ENCODE measurements at regions not wholly inside any gene's neighbourhood (a gene's known extent, or its start where the extent isn't known, plus 50 kb on each side); places are given as distances from the start of the nearest gene placed in this dataset.

DNA sequence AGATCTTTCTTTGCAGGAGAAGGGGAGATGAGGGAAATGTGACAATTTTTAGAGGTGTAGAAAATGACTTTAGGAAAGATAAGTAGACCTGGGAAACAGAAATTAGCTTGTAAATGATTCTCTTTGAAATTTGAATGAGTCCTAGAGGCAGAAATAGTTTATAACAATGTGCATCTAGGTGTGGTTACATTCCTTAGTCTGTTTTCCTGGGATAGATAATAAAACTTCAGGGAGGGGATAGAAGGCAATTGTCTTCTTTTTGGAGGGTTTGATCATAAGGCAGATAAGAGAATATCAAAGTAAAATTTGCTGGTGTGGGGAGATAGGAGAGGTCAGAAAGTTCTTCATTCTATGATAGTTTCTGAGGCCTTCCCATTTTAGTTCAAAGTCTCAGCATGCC, 1344.3 kb upstream of the LRRTM1 start:
- no peaks in the 10 kb centered on the region for H3K4me1 Mint-ChIP-seq
- POLR2A ChIA-PET: no interaction called here
- H3K36me3 Mint-ChIP-seq: no peaks in the 10 kb centered on the region
- no peak overlapping the region for H3K27ac Mint-ChIP-seq
- DNase-seq: no peak
- H3K27me3 Mint-ChIP-seq: no peaks in the 10 kb centered on the region
- no peak for ATAC-seq (ENCODE audit: low read depth)
- no peak overlapping the region for H3K4me3 Mint-ChIP-seq
- H3K9me3 Mint-ChIP-seq: no peaks in the 10 kb centered on the region

DNA sequence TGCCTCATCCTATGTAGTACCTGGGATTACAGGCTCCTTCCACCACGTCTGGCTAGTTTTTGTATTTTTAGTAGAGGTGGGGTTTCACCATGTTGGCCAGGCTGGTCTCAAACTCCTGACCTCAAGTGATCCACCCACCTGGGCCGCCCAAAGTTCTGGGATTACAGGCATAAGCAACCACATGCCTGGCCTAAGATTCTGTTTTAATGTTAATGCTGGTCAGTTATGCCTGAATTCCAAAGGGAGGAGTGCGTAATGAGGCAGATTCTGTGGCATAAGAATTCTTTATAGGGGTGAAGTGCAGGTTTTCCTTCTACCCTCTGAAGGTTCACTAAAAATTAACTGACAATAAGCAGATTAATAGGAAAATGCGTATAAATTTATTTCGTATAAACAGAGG, 1343.8 kb upstream of the LRRTM1 start:
- no peaks in the 10 kb centered on the region for H3K27me3 Mint-ChIP-seq
- no peak for ATAC-seq (ENCODE audit: low read depth)
- no peak overlapping the region for H3K27ac Mint-ChIP-seq
- DNase-seq: no peak
- no peaks in the 10 kb centered on the region for H3K36me3 Mint-ChIP-seq
- no peak overlapping the region for H3K4me3 Mint-ChIP-seq
- H3K9me3 Mint-ChIP-seq: no peaks in the 10 kb centered on the region
- H3K4me1 Mint-ChIP-seq: no peaks in the 10 kb centered on the region
- POLR2A ChIA-PET: no interaction called here

DNA sequence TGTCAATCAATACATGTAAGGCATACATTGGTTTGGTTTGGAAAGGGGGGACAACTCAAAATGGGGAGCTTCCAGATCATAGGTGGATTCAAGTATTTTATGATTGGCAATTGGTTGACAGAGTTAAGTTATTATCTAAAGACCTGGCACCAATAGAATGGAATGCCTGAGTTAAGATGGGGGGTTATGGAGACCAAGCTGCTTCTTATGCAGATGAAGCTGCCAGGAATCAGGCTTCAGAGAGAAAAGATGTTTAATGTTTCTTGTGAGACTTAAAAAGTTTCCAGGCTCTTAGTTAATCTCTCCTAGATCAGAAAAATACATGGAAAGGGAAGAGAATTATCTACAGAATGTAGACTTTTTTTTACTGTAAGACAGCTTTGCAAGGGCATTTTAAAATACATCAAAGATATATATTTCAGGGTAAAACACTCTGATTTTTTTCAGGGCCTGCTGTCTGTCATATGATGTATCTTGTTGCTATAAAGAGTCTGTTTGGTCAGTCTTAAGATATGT, 1343.2 kb upstream of the LRRTM1 start:
- DNase-seq: no peak
- H3K4me1 Mint-ChIP-seq: no peaks in the 10 kb centered on the region
- no peak overlapping the region for H3K4me3 Mint-ChIP-seq
- no peaks in the 10 kb centered on the region for H3K9me3 Mint-ChIP-seq
- H3K36me3 Mint-ChIP-seq: no peaks in the 10 kb centered on the region
- no peak for ATAC-seq (ENCODE audit: low read depth)
- H3K27ac Mint-ChIP-seq: no peak overlapping the region
- no peaks in the 10 kb centered on the region for H3K27me3 Mint-ChIP-seq
- POLR2A ChIA-PET: no interaction called here

DNA sequence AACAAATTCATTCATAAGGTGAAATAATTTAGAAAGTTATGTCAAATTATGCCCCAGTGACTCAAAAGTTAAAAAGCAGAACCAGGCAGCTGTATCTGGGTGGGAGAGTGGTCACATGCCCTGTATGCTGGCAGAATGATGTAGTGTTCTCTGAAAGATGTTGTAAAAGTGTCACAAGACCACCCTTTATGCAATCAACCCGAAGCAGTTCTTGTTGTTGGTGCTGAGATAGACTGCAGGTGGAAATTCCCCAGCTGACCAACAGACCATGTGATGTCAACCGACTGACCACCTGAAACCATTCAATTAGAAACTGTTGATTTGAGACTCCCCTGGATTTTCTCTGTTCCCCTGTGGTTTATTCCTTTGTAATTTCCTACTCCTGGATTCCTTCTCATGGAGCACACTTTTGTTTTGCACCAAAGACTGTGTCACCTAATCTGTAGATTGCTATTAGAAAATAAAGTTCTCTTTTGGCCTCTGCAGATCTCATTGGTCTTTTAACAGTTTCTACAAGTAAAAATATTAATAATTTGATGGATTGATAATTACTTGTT, 1341.3 kb upstream of the LRRTM1 start:
- Mint-ChIP-seq H3K27me3 (no peaks in the 10 kb centered on the region), H3K4me3 (no peak overlapping the region), H3K9me3 (peaks cover 2% of the 10 kb centered on the region), H3K27ac (no peak overlapping the region), H3K36me3 (no peaks in the 10 kb centered on the region), H3K4me1 (no peaks in the 10 kb centered on the region)
- POLR2A ChIA-PET: no interaction called here
- ATAC-seq (ENCODE audit: low read depth): no peak
- no peak for DNase-seq

DNA sequence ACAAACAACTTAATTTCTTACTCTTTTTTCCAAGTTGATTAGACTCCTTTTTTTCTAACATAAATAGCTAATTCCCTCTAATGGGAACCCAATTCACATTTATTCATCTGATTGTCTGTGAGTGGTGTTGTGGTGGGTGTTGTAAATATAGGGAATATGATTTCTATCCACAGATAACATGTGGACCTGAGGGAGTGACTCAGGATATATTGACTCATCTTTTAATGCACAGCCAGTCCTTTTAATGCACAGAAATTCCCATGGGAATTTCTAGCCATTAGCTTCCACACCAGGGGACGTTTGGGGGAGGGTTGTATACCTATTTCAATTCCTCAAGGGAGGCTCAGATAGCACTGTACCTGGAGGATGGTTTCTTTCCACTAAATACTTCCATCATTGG, 1339.6 kb upstream of the LRRTM1 start:
- H3K4me3 Mint-ChIP-seq: no peak overlapping the region
- H3K4me1 Mint-ChIP-seq: no peaks in the 10 kb centered on the region
- H3K36me3 Mint-ChIP-seq: no peaks in the 10 kb centered on the region
- POLR2A ChIA-PET: no interaction called here
- H3K27ac Mint-ChIP-seq: no peak overlapping the region
- DNase-seq (no peak), ATAC-seq (ENCODE audit: low read depth) (no peak)
- peaks cover 2% of the 10 kb centered on the region for H3K9me3 Mint-ChIP-seq
- peaks cover 1% of the 10 kb centered on the region for H3K27me3 Mint-ChIP-seq

DNA sequence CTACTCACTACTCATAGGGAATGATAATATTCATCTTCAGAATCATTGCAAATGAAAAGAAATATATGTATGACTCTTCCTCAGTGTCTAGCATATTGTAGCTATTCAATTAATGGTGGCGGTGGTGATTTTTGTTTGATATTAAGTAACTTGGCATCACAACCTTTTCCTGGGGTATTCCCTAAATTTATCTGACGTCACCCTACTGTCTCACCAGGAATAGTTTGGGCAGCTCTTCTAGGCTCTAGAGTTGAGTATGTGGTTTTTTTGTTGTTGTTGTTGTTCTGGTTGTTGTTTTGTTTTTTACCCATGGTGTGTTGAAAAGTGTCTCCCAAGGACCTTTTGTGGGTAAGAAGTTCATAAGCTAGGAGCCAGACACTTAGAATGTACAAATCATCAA, 1320.3 kb upstream of the LRRTM1 start:
- Mint-ChIP-seq H3K27me3 (no peaks in the 10 kb centered on the region), H3K4me3 (no peak overlapping the region), H3K36me3 (no peaks in the 10 kb centered on the region), H3K9me3 (peaks cover 12% of the 10 kb centered on the region), H3K27ac (no peak overlapping the region), H3K4me1 (no peaks in the 10 kb centered on the region)
- ATAC-seq (ENCODE audit: low read depth) (no peak), DNase-seq (no peak)
- POLR2A ChIA-PET: no interaction called here

DNA sequence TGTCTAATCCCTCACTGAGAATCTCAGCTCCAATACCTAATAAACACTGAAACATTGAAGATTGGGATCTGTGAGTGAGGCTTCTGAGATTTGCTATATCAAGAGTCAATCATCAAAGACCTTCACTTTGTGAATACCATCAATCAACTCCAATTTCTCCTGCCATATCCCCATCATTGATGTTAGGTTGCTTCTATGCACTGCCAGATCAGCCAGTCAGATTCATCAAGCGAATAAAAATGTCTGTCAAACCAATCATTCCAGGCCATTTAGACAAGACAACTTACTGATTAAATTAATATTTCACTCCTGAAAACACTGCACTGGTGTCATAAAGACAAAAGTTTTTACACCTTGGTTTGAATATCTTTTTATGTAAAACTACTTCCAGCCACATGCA, 1295.5 kb upstream of the LRRTM1 start:
- H3K9me3 Mint-ChIP-seq: peaks cover 6% of the 10 kb centered on the region
- POLR2A ChIA-PET: no interaction called here
- H3K27ac Mint-ChIP-seq: no peak overlapping the region
- DNase-seq (no peak), ATAC-seq (ENCODE audit: low read depth) (no peak)
- no peaks in the 10 kb centered on the region for H3K4me1 Mint-ChIP-seq
- H3K36me3 Mint-ChIP-seq: no peaks in the 10 kb centered on the region
- H3K27me3 Mint-ChIP-seq: no peaks in the 10 kb centered on the region
- no peak overlapping the region for H3K4me3 Mint-ChIP-seq

DNA sequence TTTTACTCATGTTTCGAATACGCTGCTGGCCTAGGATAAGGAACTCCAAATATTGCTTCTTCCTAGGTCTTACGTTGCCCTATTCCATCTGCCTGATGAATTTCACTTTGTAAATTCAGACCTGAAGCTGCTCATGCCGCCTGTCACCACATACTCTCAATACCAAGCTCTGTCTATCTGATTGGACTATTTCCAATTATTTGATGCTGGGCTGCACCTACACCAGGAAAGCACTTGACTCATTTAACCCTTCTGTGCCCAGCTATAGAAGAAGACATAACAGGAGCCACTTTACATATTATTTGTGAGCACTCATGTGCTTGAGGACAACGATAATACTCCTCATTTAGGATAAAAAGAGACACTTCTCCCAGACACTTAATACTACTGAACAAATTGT, 1293.9 kb upstream of the LRRTM1 start:
- Mint-ChIP-seq H3K27ac (no peak overlapping the region), H3K4me1 (no peaks in the 10 kb centered on the region), H3K27me3 (no peaks in the 10 kb centered on the region), H3K36me3 (no peaks in the 10 kb centered on the region), H3K4me3 (no peak overlapping the region), H3K9me3 (peaks cover 3% of the 10 kb centered on the region)
- POLR2A ChIA-PET: no interaction called here
- DNase-seq (no peak), ATAC-seq (ENCODE audit: low read depth) (no peak)

DNA sequence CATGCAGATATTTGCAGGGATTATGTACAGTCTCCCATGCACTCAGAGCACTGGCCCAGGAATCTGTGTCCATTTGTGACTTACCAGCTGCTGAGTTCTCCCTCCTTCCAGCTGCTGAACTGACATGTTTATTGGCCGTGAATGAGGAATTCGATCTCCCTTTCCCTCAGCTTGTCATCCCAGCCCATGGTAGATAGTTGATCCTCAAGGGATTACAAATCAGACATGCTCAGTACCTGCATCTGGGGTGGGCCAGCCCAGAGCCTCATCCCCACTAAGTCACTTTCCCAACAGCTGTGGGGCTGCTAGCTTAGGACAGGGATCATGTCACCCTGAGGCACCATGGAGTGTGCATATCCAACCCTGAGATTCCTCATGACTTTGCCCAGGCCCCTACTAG, 1284.9 kb upstream of the LRRTM1 start:
- Mint-ChIP-seq H3K36me3 (no peaks in the 10 kb centered on the region), H3K27me3 (no peaks in the 10 kb centered on the region), H3K9me3 (peaks cover 5% of the 10 kb centered on the region), H3K4me1 (no peaks in the 10 kb centered on the region), H3K4me3 (no peak overlapping the region), H3K27ac (no peak overlapping the region)
- POLR2A ChIA-PET: no interaction called here
- DNase-seq: no peak
- no peak for ATAC-seq (ENCODE audit: low read depth)

DNA sequence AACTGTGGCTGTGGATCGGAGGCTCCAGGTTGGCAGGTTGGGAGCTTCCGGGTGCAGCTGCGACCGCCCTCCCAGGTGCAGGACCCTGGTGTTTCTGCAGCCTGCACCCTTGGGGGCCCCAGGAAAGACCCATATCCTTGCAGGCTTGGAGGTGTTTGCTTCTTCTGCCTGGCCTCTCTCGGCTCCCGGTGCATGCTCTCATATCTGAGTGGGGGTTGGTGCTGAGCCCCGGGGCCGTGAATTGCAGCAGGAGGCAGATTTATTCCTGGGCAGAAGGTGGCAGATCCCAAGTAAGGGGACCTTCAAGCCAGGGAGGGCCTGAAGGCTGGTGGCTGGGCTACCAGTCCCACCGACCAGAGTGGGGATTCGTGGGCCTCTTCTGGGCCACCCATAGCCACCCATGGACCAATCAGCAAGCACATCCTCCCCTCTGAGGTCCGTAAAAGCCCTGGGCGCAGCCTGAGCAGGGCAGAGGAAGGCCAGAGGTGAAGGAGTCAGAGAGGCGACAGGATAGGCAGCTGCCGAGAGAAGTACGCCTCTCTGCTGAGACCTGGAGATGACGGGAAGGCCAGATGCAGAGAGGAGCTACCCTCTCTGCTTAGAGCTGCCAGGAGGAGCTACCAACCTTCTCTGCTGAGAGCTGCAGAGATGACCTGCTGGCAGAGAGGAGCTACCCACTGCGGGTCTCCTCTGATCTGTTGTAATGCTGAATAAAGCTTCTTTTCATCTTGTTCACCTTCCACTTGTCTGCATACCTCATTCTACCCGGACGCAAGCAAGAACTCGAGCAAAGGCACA, 1279.0 kb upstream of the LRRTM1 start:
- DNase-seq (no peak), ATAC-seq (ENCODE audit: low read depth) (no peak)
- POLR2A ChIA-PET: no interaction called here
- Mint-ChIP-seq H3K4me3 (no peak overlapping the region), H3K4me1 (no peaks in the 10 kb centered on the region), H3K27me3 (no peaks in the 10 kb centered on the region), H3K9me3 (peaks cover 8% of the 10 kb centered on the region), H3K27ac (no peak overlapping the region), H3K36me3 (no peaks in the 10 kb centered on the region)

DNA sequence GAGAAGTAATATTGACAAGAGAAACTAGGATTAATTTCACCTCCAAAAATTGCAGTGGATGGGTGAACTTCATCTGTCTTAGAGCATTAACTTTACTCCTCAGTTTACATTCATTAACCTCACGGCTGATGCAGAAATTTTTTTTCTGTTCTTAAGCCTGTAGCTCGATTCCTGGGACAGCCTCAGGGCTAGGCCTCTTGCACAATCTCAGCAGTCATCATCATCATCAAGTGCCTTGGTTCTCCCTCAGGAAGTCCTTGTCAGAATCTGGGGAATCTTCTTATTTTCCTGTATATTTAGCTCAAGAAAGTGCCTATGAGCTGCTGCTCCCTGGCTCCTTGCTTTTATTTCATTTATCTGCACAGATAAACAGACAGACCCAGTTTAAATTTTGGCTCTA, 1272.2 kb upstream of the LRRTM1 start:
- no peaks in the 10 kb centered on the region for H3K4me1 Mint-ChIP-seq
- no peak overlapping the region for H3K4me3 Mint-ChIP-seq
- H3K27ac Mint-ChIP-seq: no peak overlapping the region
- H3K27me3 Mint-ChIP-seq: no peaks in the 10 kb centered on the region
- no peak for DNase-seq
- POLR2A ChIA-PET: no interaction called here
- H3K9me3 Mint-ChIP-seq: peaks cover 9% of the 10 kb centered on the region
- no peak for ATAC-seq (ENCODE audit: low read depth)
- H3K36me3 Mint-ChIP-seq: no peaks in the 10 kb centered on the region

DNA sequence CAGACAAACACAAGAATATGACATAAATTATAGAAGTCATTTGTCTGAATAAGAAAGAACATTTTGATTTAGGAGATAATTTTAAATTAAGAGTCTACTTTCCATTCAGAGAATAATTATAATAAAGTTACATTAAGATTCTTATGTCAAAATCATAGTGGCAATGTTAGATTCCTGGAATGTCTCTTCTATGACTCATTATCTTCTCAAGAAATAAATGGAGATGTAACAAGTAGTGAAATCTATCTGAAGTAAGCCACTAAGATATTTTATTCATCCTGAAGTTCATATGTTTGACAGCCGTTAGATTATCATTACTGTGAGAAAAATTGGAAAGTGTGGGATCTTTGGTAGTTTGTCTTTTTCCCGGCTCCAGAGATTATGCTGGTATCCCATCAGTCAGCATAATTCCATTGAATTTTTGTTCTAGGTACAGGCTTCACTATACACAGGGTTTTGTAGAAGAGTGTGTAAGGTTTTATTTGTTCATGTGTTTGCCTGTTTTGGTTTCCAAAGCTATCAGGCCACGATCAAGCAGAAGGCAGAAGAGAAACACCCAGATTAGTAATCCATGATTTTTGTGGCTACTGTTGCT, 1246.6 kb upstream of the LRRTM1 start:
- no peak for ATAC-seq (ENCODE audit: low read depth)
- Mint-ChIP-seq H3K4me3 (no peak overlapping the region), H3K36me3 (no peaks in the 10 kb centered on the region), H3K27me3 (no peaks in the 10 kb centered on the region), H3K27ac (no peak overlapping the region), H3K4me1 (no peaks in the 10 kb centered on the region), H3K9me3 (peaks cover 6% of the 10 kb centered on the region)
- POLR2A ChIA-PET: no interaction called here
- no peak for DNase-seq

DNA sequence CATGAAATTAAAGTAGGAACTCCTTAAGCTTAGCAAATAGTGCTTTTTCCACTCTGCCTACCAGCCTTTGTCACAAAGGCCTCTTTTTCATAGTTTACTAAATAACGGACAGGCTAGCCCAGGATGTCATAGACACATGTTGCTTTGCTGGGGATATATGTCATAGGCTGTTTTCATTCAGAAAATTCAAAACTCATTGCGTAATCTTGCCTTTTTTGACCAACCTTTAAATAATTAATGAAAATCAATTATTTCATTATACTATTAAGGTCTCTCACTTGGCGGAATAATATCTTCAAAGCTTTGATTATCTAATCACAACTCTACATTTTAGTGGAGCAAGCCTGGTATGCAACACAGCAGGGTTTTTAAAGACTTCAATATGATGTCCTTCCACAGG, 1245.7 kb upstream of the LRRTM1 start:
- Mint-ChIP-seq H3K27me3 (no peaks in the 10 kb centered on the region), H3K4me3 (no peak overlapping the region), H3K36me3 (no peaks in the 10 kb centered on the region), H3K4me1 (no peaks in the 10 kb centered on the region), H3K9me3 (peaks cover 6% of the 10 kb centered on the region), H3K27ac (no peak overlapping the region)
- ATAC-seq (ENCODE audit: low read depth) (no peak), DNase-seq (no peak)
- POLR2A ChIA-PET: no interaction called here

DNA sequence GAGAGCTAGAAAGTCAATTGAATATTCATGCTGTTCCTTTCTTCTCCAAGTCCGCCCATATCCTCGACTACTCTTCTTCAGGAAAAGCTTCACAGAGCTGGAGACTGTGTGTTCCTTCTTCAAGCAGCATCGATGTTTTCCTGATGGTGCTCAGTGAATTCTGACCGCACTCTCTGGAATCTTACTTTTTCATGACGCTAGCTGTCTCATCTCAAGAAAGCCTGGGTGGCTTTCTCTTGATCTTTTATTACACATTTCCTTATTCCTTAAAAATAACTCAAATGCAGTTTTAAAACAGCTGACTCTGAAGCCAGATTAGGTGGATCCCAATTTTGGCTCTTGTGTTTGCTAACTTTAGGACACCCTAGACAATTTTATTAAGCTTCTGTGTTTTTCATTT, 1245.1 kb upstream of the LRRTM1 start:
- Mint-ChIP-seq H3K9me3 (peaks cover 6% of the 10 kb centered on the region), H3K4me1 (no peaks in the 10 kb centered on the region), H3K27me3 (no peaks in the 10 kb centered on the region), H3K27ac (no peak overlapping the region), H3K4me3 (no peak overlapping the region), H3K36me3 (no peaks in the 10 kb centered on the region)
- no peak for ATAC-seq (ENCODE audit: low read depth)
- POLR2A ChIA-PET: no interaction called here
- no peak for DNase-seq

Data from activated naive CD8-positive, alpha-beta T cell treated with anti-CD3 and anti-CD28 coated beads, Interleukin-2, amount 10 ng/mL, durations not matched to agents 7 days and 5 days (primary cell).